ENCODE measurements at regions not wholly inside any gene's neighbourhood (a gene's known extent, or its start where the extent isn't known, plus 50 kb on each side); places are given as distances from the start of the nearest gene placed in this dataset.

GRCh38 chr5:96582343-96582742 is 79.8 kb upstream of the CAST start:
- TF ChIP-seq JUN (IDR thresholded peaks at IDR 0.05), result no peak
- TF ChIP-seq POLR2A (IDR thresholded peaks at IDR 0.05; ENCODE audit: low read length), result no peak
- TF ChIP-seq RFX5 (IDR thresholded peaks at IDR 0.05), result no peak
- TF ChIP-seq BHLHE40 (IDR thresholded peaks at IDR 0.05; ENCODE audit: low read depth, low read length), result no peak
- TF ChIP-seq FOXS1 (CRISPR knock-in tag; IDR thresholded peaks at IDR 0.05), result no peak
- no peak for TF ChIP-seq REST (IDR thresholded peaks at IDR 0.05)
- TF ChIP-seq BCL3 (IDR thresholded peaks at IDR 0.05), result no peak
- TF ChIP-seq RCOR1 (IDR thresholded peaks at IDR 0.05; ENCODE audit: low read depth, low read length), result no peak
- no peak for TF ChIP-seq CHD2 (IDR thresholded peaks at IDR 0.05; ENCODE audit: low read length, partially characterized antibody)
